ENCODE measurements at regions not wholly inside any gene's neighbourhood (a gene's known extent, or its start where the extent isn't known, plus 50 kb on each side); places are given as distances from the start of the nearest gene placed in this dataset.
A peak's percentile ranks its signal among the peaks of the same experiment; 100 is the strongest.
"Not testable (repeated sequence)": the region's sequence is repeated elsewhere in the genome, so short reads cannot be mapped to it uniquely, and the experiment has no call there.

- DNase-seq (ENCODE audit: low read depth): no peak
These were observed 285.7 kb upstream of the GALNT17 start for GRCh38 chr7:70846208-70846607.

- no peak for DNase-seq (ENCODE audit: low read depth)
These were observed 282.2 kb upstream of the GALNT17 start for GRCh38 chr7:70849580-70850235.

GRCh38 chr7:70855373-70855772 lies 276.6 kb upstream of the GALNT17 start:
- no peak for DNase-seq (ENCODE audit: low read depth)

DNA sequence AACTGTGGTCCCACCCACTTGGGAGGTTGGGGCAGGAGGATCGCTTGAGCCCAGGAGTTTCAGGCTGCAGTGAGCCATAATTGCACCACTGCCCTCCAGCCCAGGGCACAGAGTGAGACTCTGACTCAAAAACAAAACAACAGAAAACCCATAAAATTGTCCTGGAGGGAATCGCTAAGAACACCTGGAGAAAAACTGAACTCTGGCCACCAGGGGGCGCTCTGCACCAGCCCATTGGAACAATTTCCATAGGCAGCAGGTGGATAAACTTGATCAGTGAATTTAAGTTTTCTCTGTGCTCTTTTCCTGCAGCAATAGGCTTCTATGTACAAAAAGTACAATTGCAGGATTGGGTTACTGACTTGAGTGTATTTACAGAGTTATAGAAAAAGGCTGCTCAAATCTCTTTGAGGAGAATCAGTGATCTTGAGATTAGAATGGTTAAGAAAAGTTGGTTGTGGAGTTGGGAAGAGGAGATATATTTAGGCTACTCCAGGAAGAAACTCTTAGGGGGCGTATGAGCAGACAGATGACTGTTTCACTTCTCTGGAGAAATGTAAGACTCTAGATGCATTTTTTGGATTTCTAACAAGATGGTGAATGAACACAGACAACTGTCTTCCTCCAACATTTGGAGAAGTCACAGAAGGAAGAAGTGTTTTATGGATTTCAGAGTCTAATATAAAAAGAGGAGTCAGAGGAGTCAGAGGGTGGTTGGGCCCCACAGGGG lies 274.9 kb upstream of the GALNT17 start:
- DNase-seq (ENCODE audit: low read depth): peak; percentile 62

GRCh38 chr7:70857793-70858545 lies 274.0 kb upstream of the GALNT17 start:
- no peak for DNase-seq (ENCODE audit: low read depth)

DNA sequence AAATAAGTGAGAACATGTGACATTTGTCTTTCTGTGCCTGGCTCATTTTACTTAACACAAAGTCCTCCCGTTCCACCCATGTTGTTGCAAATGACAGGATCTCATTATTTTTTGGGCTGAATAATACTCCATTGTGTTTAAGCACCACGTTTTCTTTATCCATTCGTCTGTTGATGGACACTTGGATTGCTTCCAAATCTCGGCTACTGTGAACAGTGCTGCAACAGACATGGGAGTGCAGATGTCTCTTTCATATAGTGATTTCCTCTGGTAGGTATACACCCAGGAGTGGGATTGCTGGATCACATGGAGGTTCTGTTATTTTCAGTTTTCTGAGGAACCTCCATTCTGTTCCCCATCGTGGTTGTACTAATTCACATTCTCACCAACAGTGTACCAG lies 264.4 kb upstream of the GALNT17 start:
- no peak for DNase-seq (ENCODE audit: low read depth)

GRCh38 chr7:70870349-70870748 lies 261.6 kb upstream of the GALNT17 start:
- no peak for DNase-seq (ENCODE audit: low read depth)

- DNase-seq (ENCODE audit: low read depth): no peak
These were observed 259.8 kb upstream of the GALNT17 start for GRCh38 chr7:70872188-70872587.

- no peak for DNase-seq (ENCODE audit: low read depth)
These were observed 250.6 kb upstream of the GALNT17 start for GRCh38 chr7:70881167-70881847.

DNA sequence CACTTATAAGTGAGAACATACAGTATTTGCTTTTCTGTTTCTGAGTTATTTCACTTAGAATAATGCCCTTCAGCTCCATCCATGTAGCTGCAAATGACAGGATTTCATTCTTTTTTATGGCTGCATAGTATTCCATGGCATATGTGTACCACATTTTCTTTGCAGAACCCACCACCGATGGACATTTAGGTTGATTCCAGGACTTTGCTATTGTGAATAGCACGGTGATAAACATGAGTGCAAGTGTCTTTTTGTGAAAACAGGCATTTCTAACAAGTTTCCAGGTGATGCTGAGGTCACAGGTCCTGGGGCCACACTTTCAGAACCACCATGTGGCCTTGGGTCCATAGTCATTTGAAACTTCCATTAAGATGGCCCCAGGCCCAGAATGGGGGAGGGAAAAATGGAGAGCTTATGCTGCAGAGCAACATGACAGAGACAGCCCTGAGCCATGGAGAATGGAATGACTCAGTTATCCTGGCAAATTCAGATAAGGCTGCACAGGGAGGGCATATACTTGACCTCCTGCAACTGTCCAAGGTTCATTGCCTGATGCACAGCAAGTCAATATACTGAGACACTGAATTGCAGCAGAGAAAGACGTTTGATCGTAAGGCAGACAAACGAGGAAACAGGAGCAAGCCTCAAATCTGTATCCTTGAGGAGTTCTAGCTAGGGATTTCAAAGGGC lies 248.0 kb upstream of the GALNT17 start:
- no peak for DNase-seq (ENCODE audit: low read depth)

- DNase-seq (ENCODE audit: low read depth): no peak
These were observed 247.5 kb upstream of the GALNT17 start for GRCh38 chr7:70884440-70884764.

GRCh38 chr7:70884809-70885208 lies 247.1 kb upstream of the GALNT17 start:
- DNase-seq (ENCODE audit: low read depth): no peak

DNA sequence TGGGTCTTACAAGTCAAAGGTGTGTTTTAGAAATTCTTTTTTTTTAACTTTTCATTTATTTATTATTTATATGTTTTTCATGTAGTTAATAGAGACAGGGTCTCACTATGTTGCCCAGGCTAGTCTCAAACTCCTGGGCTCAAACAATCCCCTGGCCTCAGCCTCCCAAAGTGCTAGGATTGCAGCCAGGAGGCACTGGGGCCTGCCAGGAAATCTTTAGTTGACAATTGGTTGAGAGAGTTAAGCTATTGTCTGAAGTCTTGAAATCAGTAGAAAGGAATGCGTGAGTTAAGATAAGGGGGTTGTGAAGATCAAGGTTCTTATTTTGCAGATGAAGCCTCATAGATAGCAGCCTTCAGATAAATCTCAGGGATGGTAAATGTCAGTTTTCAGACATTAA lies 245.4 kb upstream of the GALNT17 start:
- DNase-seq (ENCODE audit: low read depth): no peak

GRCh38 chr7:70887186-70887585 lies 244.8 kb upstream of the GALNT17 start:
- DNase-seq (ENCODE audit: low read depth): no peak

DNA sequence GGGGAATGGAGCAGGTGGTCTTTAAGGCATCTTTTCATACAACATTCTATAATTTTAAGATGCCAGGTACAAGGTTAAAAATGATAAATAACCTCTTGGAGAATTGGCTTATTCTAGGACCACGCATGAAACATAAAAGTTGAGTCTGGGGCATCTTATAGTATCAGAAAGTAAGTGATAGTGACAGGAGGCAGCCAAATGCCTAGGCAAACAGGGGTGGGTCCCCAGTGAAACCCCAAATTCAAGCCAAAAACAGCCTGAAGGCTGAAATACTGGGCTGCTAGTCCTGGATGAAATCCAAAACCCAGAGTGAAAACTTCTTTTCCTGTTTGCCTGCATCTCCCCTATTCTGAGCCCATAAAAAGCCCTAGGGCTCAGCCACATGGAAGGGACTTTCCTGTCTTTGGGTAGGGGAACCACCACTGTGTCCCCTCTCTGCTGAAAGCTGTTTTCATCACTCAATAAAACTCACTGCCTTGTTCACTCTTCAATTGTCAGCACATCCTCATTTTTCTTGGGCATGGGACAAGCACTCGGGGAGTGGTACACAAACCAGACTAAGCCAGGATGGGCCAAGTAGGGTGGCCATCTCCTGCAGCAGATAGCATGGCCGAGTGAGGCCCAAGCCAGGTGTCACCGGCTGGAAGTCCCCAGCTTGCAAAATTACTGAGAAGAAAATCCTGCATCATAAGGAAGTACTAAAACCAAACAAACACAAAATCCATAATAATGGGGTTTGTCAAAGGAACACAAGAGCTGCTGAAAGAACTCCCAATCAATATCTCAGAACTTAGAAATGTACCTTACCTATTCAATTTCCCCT lies 241.6 kb upstream of the GALNT17 start:
- no peak for DNase-seq (ENCODE audit: low read depth)

DNA sequence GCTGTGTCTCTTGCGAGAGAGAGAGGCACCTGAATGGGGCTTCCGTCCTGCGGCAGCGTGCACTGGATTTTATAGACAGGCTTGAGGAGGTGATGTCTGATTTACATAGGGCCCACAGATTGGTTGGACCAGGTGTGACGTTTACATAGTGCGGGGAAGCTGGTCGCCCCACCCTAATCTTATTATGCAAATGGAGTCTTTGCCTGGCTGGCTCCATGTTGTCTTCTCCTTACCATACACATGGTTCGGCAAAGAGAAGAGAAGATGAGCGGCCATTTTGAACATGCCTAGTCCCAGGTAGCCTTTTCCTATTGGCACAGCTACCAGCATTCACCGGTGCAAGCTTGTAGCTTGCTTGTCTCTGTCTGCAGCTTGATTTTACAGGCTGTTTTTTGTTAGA lies 238.5 kb upstream of the GALNT17 start:
- no peak for DNase-seq (ENCODE audit: low read depth)

GRCh38 chr7:70893971-70894715 lies 237.8 kb upstream of the GALNT17 start:
- DNase-seq (ENCODE audit: low read depth): no peak

- no peak for DNase-seq (ENCODE audit: low read depth)
These were observed 237.1 kb upstream of the GALNT17 start for GRCh38 chr7:70894799-70895198.

- not testable (repeated sequence) for DNase-seq (ENCODE audit: low read depth)
These were observed 236.4 kb upstream of the GALNT17 start for GRCh38 chr7:70895337-70896200.

All from LHCN-M2 (cell line).